DOHH2 (cell line): ENCODE measurements at regions not wholly inside any gene's neighbourhood (a gene's known extent, or its start where the extent isn't known, plus 50 kb on each side); places are given as distances from the start of the nearest gene placed in this dataset.

Experiments used
- H3F3A ChIP-seq: fragments of 200-600 bp; sonication (generic), shearing (Covaris generic); 2 replicates; pipeline ENCODE4 v1.6.0; 2016; ENCODE audit warnings: antibody characterized with exemption, mild to moderate bottlenecking; ENCODE audit not compliant: control insufficient read depth, insufficient read depth
- H3K27ac ChIP-seq: fragments of 200-600 bp; sonication (generic); 2 replicates; pipeline ENCODE4 v1.5.1; 2014; ENCODE audit warnings: low read depth, mild to moderate bottlenecking, low read length, moderate library complexity
- H3K27me3 ChIP-seq: fragments of 200-600 bp; sonication (generic); 2 replicates; pipeline ENCODE4 v1.6.1; 2014; ENCODE audit warnings: mild to moderate bottlenecking, low read length, mixed read lengths; ENCODE audit not compliant: control insufficient read depth
- H3K36me3 ChIP-seq: fragments of 200-600 bp; sonication (generic); 2 replicates; pipeline ENCODE4 v1.6.1; 2014; ENCODE audit warnings: mild to moderate bottlenecking, low read length, moderate library complexity, mixed read lengths; ENCODE audit not compliant: control insufficient read depth
- H3K4me1 ChIP-seq: fragments of 200-600 bp; sonication (generic); 2 replicates; pipeline ENCODE4 v1.6.1; 2014; ENCODE audit warnings: mild to moderate bottlenecking, low read length, mixed read lengths; ENCODE audit not compliant: control insufficient read depth
- H3K4me2 ChIP-seq: fragments of 200-600 bp; sonication (generic); 2 replicates; pipeline ENCODE4 v1.6.0; 2014; ENCODE audit warnings: mild to moderate bottlenecking, low read length, moderate library complexity
- H3K4me3 ChIP-seq: fragments of 200-600 bp; sonication (generic); 2 replicates; pipeline ENCODE4 v1.5.1; 2014; ENCODE audit warnings: mild to moderate bottlenecking, low read length, mixed read lengths
- H3K79me2 ChIP-seq: fragments of 200-600 bp; sonication (generic); 2 replicates; pipeline ENCODE4 v1.6.1; 2014; ENCODE audit warnings: mild to moderate bottlenecking, low read length, mixed read lengths; ENCODE audit not compliant: control insufficient read depth
- H3K9me2 ChIP-seq: fragments of 200-600 bp; sonication (generic); replicated peaks from 2 replicates; pipeline ENCODE4 v1.6.1; 2014; ENCODE audit warnings: mild to moderate bottlenecking, low read length, mixed read lengths; ENCODE audit not compliant: control insufficient read depth
- H3K9me3 ChIP-seq: fragments of 200-600 bp; sonication (generic); 2 replicates; pipeline ENCODE4 v1.6.1; 2014; ENCODE audit warnings: antibody characterized with exemption, low read length, mixed read lengths; ENCODE audit not compliant: control insufficient read depth, insufficient read depth
- H4K20me1 ChIP-seq: fragments of 200-600 bp; sonication (generic); 2 replicates; pipeline ENCODE4 v1.6.0; 2014; ENCODE audit warnings: low read depth, mild to moderate bottlenecking, antibody characterized with exemption, low read length, moderate library complexity; ENCODE audit not compliant: control insufficient read depth, insufficient read depth
- EZH2phosphoT487 ChIP-seq: fragments of 200-600 bp; sonication (generic); IDR thresholded peaks from 2 replicates; pipeline ENCODE4 v1.6.1; 2017; ENCODE audit warnings: borderline replicate concordance, mild to moderate bottlenecking, antibody characterized with exemption, low read length, moderate library complexity, mixed read lengths
- TF ChIP-seq, protein P1 (sequence below): fragments of 200-600 bp; sonication (generic); IDR thresholded peaks from one replicate; pipeline ENCODE4 v1.5.1; 2014; ENCODE audit warnings: antibody characterized with exemption, mild to moderate bottlenecking, low read depth, low read length; ENCODE audit not compliant: poor library complexity, severe bottlenecking

- H3K4me1 ChIP-seq, result peaks cover 11% of the 10 kb centered on the region
- TF ChIP-seq, protein P1, sequence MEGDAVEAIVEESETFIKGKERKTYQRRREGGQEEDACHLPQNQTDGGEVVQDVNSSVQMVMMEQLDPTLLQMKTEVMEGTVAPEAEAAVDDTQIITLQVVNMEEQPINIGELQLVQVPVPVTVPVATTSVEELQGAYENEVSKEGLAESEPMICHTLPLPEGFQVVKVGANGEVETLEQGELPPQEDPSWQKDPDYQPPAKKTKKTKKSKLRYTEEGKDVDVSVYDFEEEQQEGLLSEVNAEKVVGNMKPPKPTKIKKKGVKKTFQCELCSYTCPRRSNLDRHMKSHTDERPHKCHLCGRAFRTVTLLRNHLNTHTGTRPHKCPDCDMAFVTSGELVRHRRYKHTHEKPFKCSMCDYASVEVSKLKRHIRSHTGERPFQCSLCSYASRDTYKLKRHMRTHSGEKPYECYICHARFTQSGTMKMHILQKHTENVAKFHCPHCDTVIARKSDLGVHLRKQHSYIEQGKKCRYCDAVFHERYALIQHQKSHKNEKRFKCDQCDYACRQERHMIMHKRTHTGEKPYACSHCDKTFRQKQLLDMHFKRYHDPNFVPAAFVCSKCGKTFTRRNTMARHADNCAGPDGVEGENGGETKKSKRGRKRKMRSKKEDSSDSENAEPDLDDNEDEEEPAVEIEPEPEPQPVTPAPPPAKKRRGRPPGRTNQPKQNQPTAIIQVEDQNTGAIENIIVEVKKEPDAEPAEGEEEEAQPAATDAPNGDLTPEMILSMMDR, result no peak
- TF ChIP-seq EZH2phosphoT487, result no peak
- H3K27me3 ChIP-seq, result peaks cover 8% of the 10 kb centered on the region
- H3F3A ChIP-seq, result no peaks in the 10 kb centered on the region
- H3K36me3 ChIP-seq, result no peaks in the 10 kb centered on the region
- H3K79me2 ChIP-seq, result no peaks in the 10 kb centered on the region
- H3K9me3 ChIP-seq, result no peaks in the 10 kb centered on the region
- no peak overlapping the region for H3K4me3 ChIP-seq
- H3K9me2 ChIP-seq, result no peaks in the 10 kb centered on the region
- H4K20me1 ChIP-seq, result no peaks in the 10 kb centered on the region
- H3K4me2 ChIP-seq, result no peak overlapping the region
- no peak overlapping the region for H3K27ac ChIP-seq
These were observed 113.8 kb upstream of the ARMC2 start for GRCh38 chr6:108734271-108734922.

DNA sequence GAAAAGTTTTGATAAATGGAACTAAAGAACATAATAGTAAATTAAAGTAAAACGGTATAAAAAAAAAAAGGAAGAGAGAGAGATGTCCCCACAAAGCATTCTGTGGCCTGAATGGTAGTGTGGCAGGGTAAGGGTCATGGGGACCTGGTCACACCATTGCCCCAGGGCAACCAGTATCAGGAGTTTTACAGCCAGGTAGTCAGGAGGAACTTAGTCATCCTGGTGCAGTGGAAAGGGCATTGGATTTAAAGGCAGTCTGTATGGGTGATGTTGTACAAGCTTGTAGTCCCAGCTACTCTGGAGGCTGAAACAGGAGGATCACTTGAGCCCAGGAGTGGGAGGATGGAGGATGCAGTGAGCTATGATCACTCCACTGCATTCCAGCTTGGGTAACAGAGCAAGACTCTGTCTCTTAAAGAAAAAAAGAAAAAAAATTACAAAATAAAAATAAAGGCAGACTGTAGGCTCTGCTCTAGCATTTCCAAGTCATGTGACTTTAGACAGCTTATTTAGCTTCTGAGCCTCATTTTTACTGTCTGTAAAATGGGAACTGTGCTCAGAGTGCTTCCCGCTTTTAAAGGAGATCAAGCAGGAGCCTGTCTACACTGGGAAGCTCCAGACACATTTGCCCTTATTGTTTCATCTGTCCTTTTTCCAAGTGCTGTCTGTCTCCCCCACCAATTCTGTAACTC is 112.8 kb upstream of the ARMC2 start:
- H4K20me1 ChIP-seq, result no peaks in the 10 kb centered on the region
- no peak overlapping the region for H3K4me3 ChIP-seq
- no peak overlapping the region for H3K27ac ChIP-seq
- H3K27me3 ChIP-seq, result peaks cover 10% of the 10 kb centered on the region
- no peak for TF ChIP-seq EZH2phosphoT487
- TF ChIP-seq, protein P1, result no peak
- no peaks in the 10 kb centered on the region for H3K9me2 ChIP-seq
- no peaks in the 10 kb centered on the region for H3K9me3 ChIP-seq
- no peaks in the 10 kb centered on the region for H3K36me3 ChIP-seq
- H3K4me2 ChIP-seq, result no peak overlapping the region
- no peaks in the 10 kb centered on the region for H3K79me2 ChIP-seq
- peaks cover 11% of the 10 kb centered on the region for H3K4me1 ChIP-seq
- H3F3A ChIP-seq, result no peaks in the 10 kb centered on the region

DNA sequence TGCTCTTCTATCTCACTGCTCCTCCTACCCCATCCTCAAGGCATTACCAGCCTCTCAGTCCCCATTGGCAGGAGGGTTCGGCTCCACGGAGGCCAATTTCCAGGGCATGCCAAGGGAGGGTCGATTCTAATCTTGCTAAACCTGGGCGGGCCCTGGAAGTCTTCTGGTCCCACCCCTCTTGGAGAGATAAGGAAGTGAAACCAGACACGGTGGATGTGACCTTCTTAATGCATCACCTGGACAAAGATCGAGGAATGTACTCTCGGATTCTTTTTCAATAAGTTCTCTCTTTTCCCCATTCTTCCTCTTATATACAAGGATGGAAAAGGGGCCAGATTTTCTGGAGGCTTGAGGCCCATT is 112.2 kb upstream of the ARMC2 start:
- Histone ChIP-seq H3K4me1 (peaks cover 11% of the 10 kb centered on the region), H3K4me3 (no peak overlapping the region), H3K9me3 (no peaks in the 10 kb centered on the region), H3K27ac (no peak overlapping the region), H4K20me1 (no peaks in the 10 kb centered on the region), H3K9me2 (no peaks in the 10 kb centered on the region), H3K4me2 (no peak overlapping the region), H3F3A (no peaks in the 10 kb centered on the region), H3K36me3 (no peaks in the 10 kb centered on the region), H3K27me3 (peaks cover 7% of the 10 kb centered on the region), H3K79me2 (no peaks in the 10 kb centered on the region)
- TF ChIP-seq, protein P1, result no peak
- no peak for TF ChIP-seq EZH2phosphoT487
